GM21390 (cell line): ENCODE measurements at regions not wholly inside any gene's neighbourhood (a gene's known extent, or its start where the extent isn't known, plus 50 kb on each side); places are given as distances from the start of the nearest gene placed in this dataset.

Source experiments
- ATAC-seq: cut with Tn5 transposase; IDR thresholded peaks from one replicate; pipeline ENCODE4 v1.9.1; 2021; ENCODE audit not compliant: unreplicated experiment

GRCh38 chr1:232522189-232522588, 107.7 kb downstream of the SIPA1L2 start:
- no peak for ATAC-seq

- no peak for ATAC-seq
Observed at GRCh38 chr1:232521660-232522059, 108.3 kb downstream of the SIPA1L2 start.

- no peak for ATAC-seq
Observed at GRCh38 chr1:232519186-232519585, 110.7 kb downstream of the SIPA1L2 start.

GRCh38 chr1:232518349-232518748, 111.6 kb downstream of the SIPA1L2 start:
- no peak for ATAC-seq

- ATAC-seq, result no peak
Observed at GRCh38 chr1:232517204-232517603, 112.7 kb downstream of the SIPA1L2 start.

GRCh38 chr1:232515706-232516105, 114.2 kb downstream of the SIPA1L2 start:
- ATAC-seq, result no peak

- no peak for ATAC-seq
Observed at GRCh38 chr1:232512712-232513111, 117.2 kb downstream of the SIPA1L2 start.

GRCh38 chr1:232511172-232511571, 118.8 kb downstream of the SIPA1L2 start:
- ATAC-seq, result no peak

GRCh38 chr1:232510367-232511110, 119.4 kb downstream of the SIPA1L2 start:
- ATAC-seq, result no peak

GRCh38 chr1:232509570-232509969, 120.4 kb downstream of the SIPA1L2 start:
- ATAC-seq, result no peak

- ATAC-seq, result no peak
Observed at GRCh38 chr1:232508130-232508701, 121.7 kb downstream of the SIPA1L2 start.

GRCh38 chr1:232507571-232507970, 122.4 kb downstream of the SIPA1L2 start:
- no peak for ATAC-seq

- ATAC-seq, result no peak
Observed at GRCh38 chr1:232505884-232506283, 124.0 kb downstream of the SIPA1L2 start.

- ATAC-seq, result no peak
Observed at GRCh38 chr1:232504651-232505050, 125.3 kb downstream of the SIPA1L2 start.

- no peak for ATAC-seq
Observed at GRCh38 chr1:232503497-232503896, 126.4 kb downstream of the SIPA1L2 start.

- no peak for ATAC-seq
Observed at GRCh38 chr1:232501854-232502253, 128.1 kb downstream of the SIPA1L2 start.

GRCh38 chr1:232499188-232499587, 130.7 kb downstream of the SIPA1L2 start:
- ATAC-seq, result no peak

- no peak for ATAC-seq
Observed at GRCh38 chr1:232493869-232494268, 136.1 kb downstream of the SIPA1L2 start.

GRCh38 chr1:232489256-232489655, 140.7 kb downstream of the SIPA1L2 start:
- ATAC-seq, result no peak

GRCh38 chr1:232487236-232487635, 142.7 kb downstream of the SIPA1L2 start:
- ATAC-seq, result no peak

GRCh38 chr1:232486454-232487207, 143.3 kb downstream of the SIPA1L2 start:
- no peak for ATAC-seq

GRCh38 chr1:232486006-232486405, 143.9 kb downstream of the SIPA1L2 start:
- no peak for ATAC-seq
